Mesodermal cell (in vitro differentiated cells): ENCODE measurements at regions not wholly inside any gene's neighbourhood (a gene's known extent, or its start where the extent isn't known, plus 50 kb on each side); places are given as distances from the start of the nearest gene placed in this dataset.

Experiments
- H3K27ac ChIP-seq: 2 replicates; pipeline ENCODE4 v1.7.0; 2013; ENCODE audit warnings: mild to moderate bottlenecking, low read depth, low read length, moderate library complexity; ENCODE audit not compliant: severe bottlenecking
- H3K36me3 ChIP-seq: 2 replicates; pipeline ENCODE4 v1.7.1; 2013; ENCODE audit warnings: mild to moderate bottlenecking, low read length, moderate library complexity; ENCODE audit not compliant: control insufficient read depth, insufficient read depth
- H3K4me1 ChIP-seq: one replicate; pipeline ENCODE4 v1.7.1; 2013; ENCODE audit warnings: mild to moderate bottlenecking, low read length; ENCODE audit not compliant: insufficient read depth, control insufficient read depth, poor library complexity, severe bottlenecking
- H3K4me3 ChIP-seq: 2 replicates; pipeline ENCODE4 v1.7.0; 2013; ENCODE audit warnings: low read length, control low read depth, mild to moderate bottlenecking; ENCODE audit not compliant: insufficient read depth, poor library complexity, severe bottlenecking; ENCODE audit errors: extremely low read depth
- H3K9me3 ChIP-seq: 2 replicates; pipeline ENCODE4 v1.7.1; 2013; ENCODE audit warnings: mild to moderate bottlenecking, low read length, moderate library complexity; ENCODE audit not compliant: control insufficient read depth
- whole genome bisulfite sequencing, 2 experiments: methylation state at CpG; one replicate each; pipeline ENCODE4 v1.1.5; 2013; ENCODE audit warnings: missing lambda C conversion rate in 2 of 2; ENCODE audit not compliant: insufficient coverage in 2 of 2; 5-methylcytosine and 5-hydroxymethylcytosine counted together

DNA sequence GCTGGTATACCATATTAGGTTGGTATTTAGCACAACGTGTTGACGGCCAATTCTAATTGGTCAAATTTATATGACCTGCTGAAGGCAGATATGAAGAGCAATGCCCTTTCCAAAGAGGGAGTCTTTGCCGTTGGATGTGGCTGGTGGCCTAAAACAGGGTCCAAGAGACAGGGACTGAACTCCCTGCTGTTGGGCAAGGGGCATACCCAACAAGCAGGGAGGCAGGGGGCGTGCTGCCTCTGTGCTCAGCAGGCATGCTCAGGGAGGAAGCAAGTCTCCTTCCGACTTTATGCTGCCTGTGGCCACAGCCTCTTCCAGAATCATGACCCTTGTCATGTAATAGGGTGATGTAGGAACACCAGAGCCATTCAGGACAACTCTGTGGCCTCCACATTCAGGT is 167.7 kb upstream of the NPVF start:
- no peaks in the 10 kb centered on the region for H3K9me3 ChIP-seq
- H3K4me1 ChIP-seq: peaks cover 4% of the 10 kb centered on the region
- H3K36me3 ChIP-seq: no peaks in the 10 kb centered on the region
- WGBS, 2 experiments: 77 to 84% methylated on average over 4 to 5 of the region's 5 CpGs
- no peak overlapping the region for H3K27ac ChIP-seq
- H3K4me3 ChIP-seq: no peak overlapping the region

DNA sequence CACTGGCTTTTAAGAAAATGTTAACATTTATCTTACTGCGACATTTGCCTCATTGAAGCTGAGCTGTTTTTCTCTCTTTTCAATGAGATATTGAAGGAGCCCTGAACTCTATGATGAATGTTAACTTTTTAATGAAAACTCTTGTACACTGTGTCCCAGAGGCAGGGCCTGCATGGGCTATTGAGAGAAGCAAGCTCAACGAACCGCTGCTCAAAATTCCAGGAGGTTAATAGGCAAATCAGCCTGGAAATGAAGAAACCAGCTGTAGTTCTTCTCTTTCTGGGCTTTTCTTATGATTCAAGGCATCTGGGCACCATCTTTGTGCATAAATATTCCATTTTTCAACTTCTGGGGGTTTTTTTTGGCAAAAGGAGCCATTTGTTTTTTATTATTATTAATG is 168.4 kb upstream of the NPVF start:
- Histone ChIP-seq H3K4me1 (peaks cover 4% of the 10 kb centered on the region), H3K36me3 (no peaks in the 10 kb centered on the region), H3K9me3 (no peaks in the 10 kb centered on the region), H3K4me3 (no peak overlapping the region), H3K27ac (no peak overlapping the region)
- 85 to 100% methylated on average over 2 to 3 of the region's 3 CpGs for WGBS, 2 experiments

GRCh38 chr7:25398418-25398817 is 170.1 kb upstream of the NPVF start:
- Histone ChIP-seq H3K27ac (no peak overlapping the region), H3K4me1 (no peaks in the 10 kb centered on the region), H3K9me3 (no peaks in the 10 kb centered on the region), H3K36me3 (no peaks in the 10 kb centered on the region), H3K4me3 (no peak overlapping the region)
- WGBS, 2 experiments: 100% methylated on average over 1 of the region's 5 CpGs; no CpG with 5 or more reads in 1 of the 2 experiments

GRCh38 chr7:25399000-25399750 is 170.9 kb upstream of the NPVF start:
- H3K36me3 ChIP-seq: no peaks in the 10 kb centered on the region
- no peak overlapping the region for H3K4me3 ChIP-seq
- H3K4me1 ChIP-seq: no peaks in the 10 kb centered on the region
- no peaks in the 10 kb centered on the region for H3K9me3 ChIP-seq
- WGBS, 2 experiments: 90 to 91% methylated on average over 4 to 5 of the region's 8 CpGs
- no peak overlapping the region for H3K27ac ChIP-seq

DNA sequence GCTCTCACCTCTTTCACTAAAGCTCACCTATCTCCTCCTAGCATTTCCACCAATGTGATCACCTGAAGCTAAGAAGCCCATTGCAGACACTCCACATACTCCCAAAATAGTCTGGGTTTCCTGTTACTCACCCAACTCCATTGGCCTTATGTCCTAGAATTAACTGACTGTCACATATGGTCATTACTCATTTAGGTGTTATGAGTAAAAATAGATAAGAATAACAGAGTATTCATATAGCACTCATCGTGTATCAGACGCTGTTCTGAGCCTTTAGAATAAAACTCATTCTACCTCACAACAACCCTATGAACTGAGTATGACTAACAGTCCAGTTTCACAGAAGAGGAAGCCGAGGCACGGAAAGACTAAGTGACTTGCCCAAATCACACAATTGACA is 174.2 kb upstream of the NPVF start:
- no peaks in the 10 kb centered on the region for H3K9me3 ChIP-seq
- no peaks in the 10 kb centered on the region for H3K36me3 ChIP-seq
- H3K4me1 ChIP-seq: no peaks in the 10 kb centered on the region
- no peak overlapping the region for H3K4me3 ChIP-seq
- no peak overlapping the region for H3K27ac ChIP-seq
- 100% methylated on average over 1 to 2 of the region's 4 CpGs for WGBS, 2 experiments

DNA sequence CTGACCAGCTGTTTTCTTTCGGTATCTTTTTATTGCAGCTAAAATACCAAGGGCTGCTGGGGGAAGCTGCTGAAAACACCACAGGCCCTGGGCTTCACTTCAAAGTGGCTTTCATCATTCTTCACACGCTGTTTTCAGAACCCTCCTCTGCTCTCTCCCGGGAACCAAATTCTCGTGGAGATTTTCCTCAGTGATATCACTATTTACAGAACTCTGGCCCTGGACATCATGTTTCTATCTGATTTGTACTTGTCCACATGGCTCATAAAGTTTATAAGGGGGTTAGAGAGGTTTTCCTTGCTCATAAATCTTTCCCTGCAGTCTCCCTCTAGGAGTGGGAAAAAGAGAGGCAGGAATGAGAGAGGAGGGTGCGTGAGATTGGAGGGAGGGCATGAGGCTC is 177.4 kb upstream of the NPVF start:
- WGBS, 2 experiments: 68 to 88% methylated on average over 3 to 4 of the region's 5 CpGs
- no peaks in the 10 kb centered on the region for H3K9me3 ChIP-seq
- H3K4me1 ChIP-seq: no peaks in the 10 kb centered on the region
- H3K27ac ChIP-seq: peak overlapping the region; percentile 23
- H3K36me3 ChIP-seq: no peaks in the 10 kb centered on the region
- H3K4me3 ChIP-seq: no peak overlapping the region

DNA sequence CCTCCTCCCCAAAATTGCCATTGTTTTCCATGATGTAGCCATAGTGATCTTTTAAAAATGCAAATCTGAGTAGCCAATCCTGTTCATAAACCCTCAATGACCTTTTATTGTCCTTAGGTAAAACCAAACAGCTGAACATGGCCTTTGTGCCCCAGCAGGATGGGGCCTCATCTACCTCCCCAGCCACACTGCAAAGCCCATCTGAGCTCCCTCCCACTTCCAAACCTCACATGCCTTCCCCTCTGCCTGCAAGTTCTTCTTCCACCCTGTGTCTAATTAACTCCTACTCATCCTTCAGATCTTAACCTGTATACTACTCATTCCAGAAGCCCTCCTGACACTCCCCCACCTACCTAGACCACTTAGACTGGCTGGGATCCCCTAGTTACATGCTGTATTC is 178.8 kb upstream of the NPVF start:
- Histone ChIP-seq H3K9me3 (no peaks in the 10 kb centered on the region), H3K36me3 (no peaks in the 10 kb centered on the region), H3K4me1 (no peaks in the 10 kb centered on the region), H3K27ac (no peak overlapping the region), H3K4me3 (no peak overlapping the region)

GRCh38 chr7:25408012-25408687 is 179.9 kb upstream of the NPVF start:
- Histone ChIP-seq H3K4me3 (no peak overlapping the region), H3K9me3 (no peaks in the 10 kb centered on the region), H3K27ac (no peak overlapping the region), H3K36me3 (no peaks in the 10 kb centered on the region), H3K4me1 (no peaks in the 10 kb centered on the region)
- 73 to 87% methylated on average over 5 to 8 of the region's 9 CpGs for WGBS, 2 experiments

GRCh38 chr7:25408876-25409275 is 180.6 kb upstream of the NPVF start:
- H3K4me3 ChIP-seq: no peak overlapping the region
- no peaks in the 10 kb centered on the region for H3K36me3 ChIP-seq
- H3K9me3 ChIP-seq: no peaks in the 10 kb centered on the region
- 88 to 92% methylated on average over 2 to 5 of the region's 6 CpGs for WGBS, 2 experiments
- no peaks in the 10 kb centered on the region for H3K4me1 ChIP-seq
- H3K27ac ChIP-seq: no peak overlapping the region

DNA sequence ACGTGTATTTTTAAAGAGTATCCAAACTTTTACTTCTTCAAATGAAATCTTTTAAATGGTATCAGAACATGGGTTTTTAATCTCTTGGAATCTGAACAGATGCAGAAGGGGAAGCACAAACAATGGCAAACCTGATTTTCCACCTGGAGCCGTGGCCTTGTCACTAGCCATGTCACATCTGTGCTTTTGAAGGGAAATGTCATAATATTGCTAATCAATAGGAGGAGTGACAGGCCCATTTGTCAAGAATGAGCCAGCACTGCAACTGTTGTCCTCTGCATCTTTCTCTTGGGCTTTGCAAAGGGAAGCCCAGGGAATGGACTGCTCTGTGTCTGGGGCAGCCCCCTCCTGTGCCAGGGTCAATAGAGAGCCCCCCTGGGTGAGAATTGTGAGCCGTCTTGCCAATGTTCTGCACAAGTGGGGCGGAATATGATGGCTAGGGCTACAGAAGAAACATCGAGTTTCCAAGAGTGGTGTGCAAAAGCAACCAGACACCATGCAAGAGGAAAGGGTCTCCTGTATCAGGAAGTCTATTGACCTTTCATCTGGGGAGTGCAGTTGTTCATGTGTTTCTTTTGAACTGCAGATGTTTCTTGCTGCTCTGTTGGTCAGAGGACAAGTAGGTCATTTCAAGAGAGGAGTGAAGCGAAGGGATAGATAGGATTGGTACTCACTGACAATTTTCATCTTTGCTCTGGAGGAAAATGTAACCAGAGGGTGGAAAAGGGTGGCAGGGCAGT is 181.8 kb upstream of the NPVF start:
- no peak overlapping the region for H3K4me3 ChIP-seq
- H3K27ac ChIP-seq: no peak overlapping the region
- H3K4me1 ChIP-seq: no peaks in the 10 kb centered on the region
- no peaks in the 10 kb centered on the region for H3K36me3 ChIP-seq
- H3K9me3 ChIP-seq: no peaks in the 10 kb centered on the region
- WGBS, 2 experiments: 83 to 85% methylated on average over 3 to 4 of the region's 6 CpGs

- Histone ChIP-seq H3K4me1 (no peaks in the 10 kb centered on the region), H3K27ac (no peak overlapping the region), H3K4me3 (no peak overlapping the region), H3K36me3 (no peaks in the 10 kb centered on the region), H3K9me3 (no peaks in the 10 kb centered on the region)
- WGBS, 2 experiments: 100% methylated on average over 1 of the region's 3 CpGs; no CpG with 5 or more reads in 1 of the 2 experiments
Measured at GRCh38 chr7:25420771-25421170, 192.5 kb upstream of the NPVF start.
